Skeletal muscle cell (primary cell): ENCODE measurements at regions not wholly inside any gene's neighbourhood (a gene's known extent, or its start where the extent isn't known, plus 50 kb on each side); places are given as distances from the start of the nearest gene placed in this dataset.

Experiments used
- DNase-seq: peaks from one replicate; pipeline ENCODE4 v3.0.0-alpha.2; 2010; ENCODE audit warnings: low read depth
- H3K4me3 ChIP-seq: 2 replicates; pipeline ENCODE4 v1.5.1; 2011; ENCODE audit warnings: low read depth, mild to moderate bottlenecking, control low read depth, low read length, moderate library complexity

- no peak overlapping the region for H3K4me3 ChIP-seq
These were observed 274.2 kb upstream of the FAM174A start for GRCh38 chr5:100260968-100261367.

GRCh38 chr5:100252944-100253343 lies 282.2 kb upstream of the FAM174A start:
- no peak for DNase-seq

More at GRCh38 chr5:100260968-100261367, 274.2 kb upstream of the FAM174A start:
- DNase-seq, result no peak

GRCh38 chr5:100252037-100252436 lies 283.1 kb upstream of the FAM174A start:
- H3K4me3 ChIP-seq, result no peak overlapping the region
- DNase-seq, result no peak

More at GRCh38 chr5:100252944-100253343, 282.2 kb upstream of the FAM174A start:
- no peak overlapping the region for H3K4me3 ChIP-seq

GRCh38 chr5:100249884-100250269 lies 285.3 kb upstream of the FAM174A start:
- DNase-seq, result no peak

GRCh38 chr5:100249211-100249883 lies 285.8 kb upstream of the FAM174A start:
- H3K4me3 ChIP-seq, result no peak overlapping the region
- DNase-seq, result no peak

More at GRCh38 chr5:100249884-100250269, 285.3 kb upstream of the FAM174A start:
- H3K4me3 ChIP-seq, result no peak overlapping the region

- H3K4me3 ChIP-seq, result no peak overlapping the region
- DNase-seq, result no peak
These were observed 302.4 kb upstream of the FAM174A start for GRCh38 chr5:100232736-100233135.

- no peak for DNase-seq
- no peak overlapping the region for H3K4me3 ChIP-seq
These were observed 346.4 kb upstream of the FAM174A start for GRCh38 chr5:100188778-100189177.

- DNase-seq, result no peak
- H3K4me3 ChIP-seq, result no peak overlapping the region
These were observed 346.8 kb upstream of the FAM174A start for GRCh38 chr5:100188339-100188738.

- H3K4me3 ChIP-seq, result no peak overlapping the region
- DNase-seq, result no peak
These were observed 349.0 kb upstream of the FAM174A start for GRCh38 chr5:100186181-100186580.

GRCh38 chr5:100182402-100182801 lies 352.8 kb upstream of the FAM174A start:
- no peak overlapping the region for H3K4me3 ChIP-seq
- DNase-seq, result no peak

- no peak for DNase-seq
- no peak overlapping the region for H3K4me3 ChIP-seq
These were observed 359.8 kb upstream of the FAM174A start for GRCh38 chr5:100175346-100175745.

- DNase-seq, result no peak
- no peak overlapping the region for H3K4me3 ChIP-seq
These were observed 369.9 kb upstream of the FAM174A start for GRCh38 chr5:100165309-100165708.

GRCh38 chr5:100161868-100162267 lies 373.3 kb upstream of the FAM174A start:
- H3K4me3 ChIP-seq, result no peak overlapping the region
- DNase-seq, result no peak

GRCh38 chr5:100157066-100157465 lies 378.1 kb upstream of the FAM174A start:
- no peak overlapping the region for H3K4me3 ChIP-seq
- no peak for DNase-seq

- DNase-seq, result no peak
These were observed 386.9 kb upstream of the FAM174A start for GRCh38 chr5:100148239-100148638.

GRCh38 chr5:100142607-100143006 lies 392.6 kb upstream of the FAM174A start:
- no peak overlapping the region for H3K4me3 ChIP-seq
- no peak for DNase-seq

More at GRCh38 chr5:100148239-100148638, 386.9 kb upstream of the FAM174A start:
- H3K4me3 ChIP-seq, result no peak overlapping the region

- no peak for DNase-seq
- H3K4me3 ChIP-seq, result no peak overlapping the region
These were observed 404.0 kb upstream of the FAM174A start for GRCh38 chr5:100131161-100131560.

- no peak for DNase-seq
- H3K4me3 ChIP-seq, result no peak overlapping the region
These were observed 404.9 kb upstream of the FAM174A start for GRCh38 chr5:100130307-100130706.

GRCh38 chr5:100119903-100120302 lies 415.3 kb upstream of the FAM174A start:
- no peak overlapping the region for H3K4me3 ChIP-seq
- DNase-seq, result no peak

GRCh38 chr5:100110497-100110896 lies 424.7 kb upstream of the FAM174A start:
- no peak for DNase-seq
- no peak overlapping the region for H3K4me3 ChIP-seq

GRCh38 chr5:100108883-100109282 lies 426.3 kb upstream of the FAM174A start:
- H3K4me3 ChIP-seq, result no peak overlapping the region

More at GRCh38 chr5:100108883-100109282, 426.3 kb upstream of the FAM174A start:
- DNase-seq, result no peak
